Right lung (tissue), 2 donors: ENCODE measurements at regions not wholly inside any gene's neighbourhood (a gene's known extent, or its start where the extent isn't known, plus 50 kb on each side); places are given as distances from the start of the nearest gene placed in this dataset.
"Not testable (repeated sequence)": the region's sequence is repeated elsewhere in the genome, so short reads cannot be mapped to it uniquely, and the experiment has no call there.

ENCODE experiments used
- DNase-seq, 2 donors: peaks; one replicate each; pipeline ENCODE4 v3.0.0-alpha.2; 2013

DNA sequence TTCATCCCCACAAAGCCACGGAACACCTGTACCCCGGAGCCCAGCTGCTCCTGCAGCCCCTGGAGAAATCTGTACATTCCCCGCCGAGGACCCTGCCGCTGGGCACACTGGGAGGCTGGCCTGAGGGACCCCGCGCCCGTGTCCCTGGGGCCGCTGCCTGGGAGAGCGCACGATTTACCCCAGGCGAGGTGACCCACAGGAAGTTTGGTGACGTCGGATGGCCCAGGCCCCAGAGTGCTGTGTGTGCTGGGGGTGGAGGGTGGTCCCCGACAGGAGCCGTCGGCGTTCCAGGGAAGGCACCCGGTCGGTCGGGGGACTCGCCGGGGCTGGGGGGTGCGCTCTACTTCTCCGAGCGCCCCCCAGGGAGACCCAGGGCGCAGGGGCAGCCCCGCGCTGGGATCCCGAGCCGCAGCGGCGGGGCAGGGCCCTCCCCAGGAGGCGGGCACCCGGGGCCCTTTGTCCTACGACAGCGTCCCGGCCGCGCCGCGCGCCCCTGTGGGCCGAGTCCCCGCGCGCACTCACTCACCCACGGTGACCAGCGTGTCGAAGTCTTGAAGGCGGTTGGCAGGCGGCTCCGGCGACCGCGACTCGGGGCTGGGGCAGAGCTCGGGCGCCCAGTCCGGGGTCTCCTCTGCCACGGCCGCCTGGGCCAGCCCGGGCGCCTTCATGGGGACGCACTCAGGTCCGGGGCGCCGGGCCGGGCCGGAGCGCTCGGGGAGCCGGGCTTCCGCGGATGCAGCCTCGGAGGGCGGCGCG lies 206.4 kb upstream of the PRKX start:
- DNase-seq: not testable (repeated sequence)

DNA sequence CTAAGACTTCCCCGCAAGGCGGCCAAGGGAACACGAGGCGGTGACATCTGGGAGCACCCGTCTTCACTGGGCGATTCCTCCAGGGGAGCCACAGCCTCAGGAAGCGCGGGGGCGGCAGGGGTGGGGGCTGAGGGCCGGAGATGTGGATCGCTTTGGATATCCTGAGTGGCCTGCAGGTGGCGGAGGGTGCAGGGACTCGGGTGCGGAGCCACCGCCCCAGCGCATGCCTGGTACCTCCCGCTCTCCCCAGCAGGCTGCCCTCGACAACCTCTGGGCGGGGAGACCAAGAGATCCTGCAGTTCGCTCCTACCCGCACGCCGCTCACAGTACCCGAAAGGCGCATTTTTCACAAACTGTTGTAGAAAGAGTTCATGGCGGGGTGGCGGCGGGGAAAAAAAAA lies 201.4 kb upstream of the PRKX start:
- not testable (repeated sequence) for DNase-seq

DNA sequence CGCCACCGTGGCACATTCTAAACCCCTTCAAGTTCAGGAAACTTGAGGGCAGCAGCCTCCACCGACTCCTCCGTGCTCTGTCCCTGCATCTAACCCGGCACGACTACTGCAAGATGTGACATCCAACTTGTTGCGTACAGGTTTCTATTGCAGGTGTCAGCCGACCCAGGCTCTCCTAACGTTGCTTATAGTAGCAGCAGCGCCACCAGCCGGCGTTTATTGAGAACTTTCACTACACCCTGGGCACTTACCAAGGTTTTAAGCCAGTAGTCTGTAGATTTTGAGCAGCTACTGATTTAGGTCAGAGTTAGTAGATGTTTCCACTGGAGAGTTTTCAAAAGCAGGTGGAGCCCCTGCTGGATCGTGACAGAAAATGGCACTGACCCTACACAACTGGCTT lies 200.6 kb upstream of the PRKX start:
- not testable (repeated sequence) for DNase-seq

DNA sequence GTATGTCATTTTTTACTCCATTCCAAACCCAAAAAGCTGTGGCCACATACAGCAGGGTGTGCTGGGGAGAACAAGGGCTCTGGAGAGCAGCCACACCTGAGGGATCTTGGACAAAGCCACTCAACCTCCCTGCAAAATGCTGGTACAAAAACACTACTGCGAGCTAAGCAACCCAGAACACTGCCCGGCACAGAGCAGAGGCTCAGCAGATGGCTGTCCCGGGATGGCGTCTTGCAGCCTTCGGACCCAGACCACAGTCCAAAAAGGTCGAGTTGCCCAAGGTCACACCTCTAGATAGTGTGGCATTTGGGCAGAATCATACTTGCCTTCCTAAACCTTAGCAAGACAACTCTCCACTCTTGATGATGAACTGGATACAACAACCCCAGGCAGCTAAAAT lies 197.6 kb upstream of the PRKX start:
- not testable (repeated sequence) for DNase-seq

DNA sequence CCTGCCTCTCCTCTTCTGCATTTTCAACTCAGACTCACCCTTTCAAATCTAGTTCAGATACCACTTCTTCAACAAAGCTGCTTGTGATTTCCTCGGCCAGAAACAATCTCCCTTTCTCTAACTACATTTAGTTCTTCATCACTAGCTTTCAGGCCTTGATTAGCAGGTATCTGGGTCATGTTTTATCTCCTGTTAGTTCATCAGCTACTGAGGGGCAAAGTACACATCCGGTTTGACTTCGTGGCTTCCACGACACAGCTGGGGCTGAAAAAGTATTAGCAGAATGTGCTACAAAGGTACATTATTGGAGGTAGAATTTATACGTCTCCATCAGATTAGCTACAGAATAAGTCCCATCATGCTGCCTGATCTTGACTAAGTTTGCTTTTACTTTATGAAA lies 197.2 kb upstream of the PRKX start:
- not testable (repeated sequence) for DNase-seq

DNA sequence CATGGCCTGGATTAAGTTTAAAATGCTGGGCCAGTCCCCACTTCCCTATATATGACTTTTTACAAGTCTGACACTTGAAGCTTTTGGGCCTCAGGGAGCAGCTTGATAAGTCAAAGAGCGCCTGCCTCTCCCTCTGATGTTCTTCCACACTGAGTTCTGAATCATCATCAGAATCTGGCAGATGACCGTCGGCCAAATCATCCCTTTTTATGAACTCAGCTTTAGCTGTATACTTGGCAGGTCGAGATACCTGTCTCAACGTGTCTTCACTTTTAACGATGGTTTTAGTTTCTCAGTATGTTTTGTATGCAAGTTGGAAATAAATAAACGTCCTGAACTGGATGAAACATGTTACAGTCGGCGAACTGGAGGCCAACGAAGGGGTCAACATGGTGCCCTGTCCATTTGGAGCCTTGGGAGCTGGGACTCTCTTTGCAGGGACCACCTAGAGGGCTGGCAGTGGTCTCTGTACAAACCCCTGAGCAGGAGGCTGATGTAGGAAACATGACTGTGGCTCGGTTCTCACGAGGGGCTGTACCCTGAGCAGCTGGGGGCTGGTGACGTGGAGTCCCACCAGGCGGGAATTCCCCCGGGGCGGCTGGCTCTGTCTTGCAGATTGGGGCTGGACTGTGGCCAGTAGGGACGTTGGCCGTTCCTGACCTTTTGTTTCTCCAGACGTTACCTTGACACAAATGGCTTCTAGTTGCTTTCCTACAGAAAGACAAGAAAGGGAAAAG lies 192.2 kb upstream of the PRKX start:
- not testable (repeated sequence) for DNase-seq

DNA sequence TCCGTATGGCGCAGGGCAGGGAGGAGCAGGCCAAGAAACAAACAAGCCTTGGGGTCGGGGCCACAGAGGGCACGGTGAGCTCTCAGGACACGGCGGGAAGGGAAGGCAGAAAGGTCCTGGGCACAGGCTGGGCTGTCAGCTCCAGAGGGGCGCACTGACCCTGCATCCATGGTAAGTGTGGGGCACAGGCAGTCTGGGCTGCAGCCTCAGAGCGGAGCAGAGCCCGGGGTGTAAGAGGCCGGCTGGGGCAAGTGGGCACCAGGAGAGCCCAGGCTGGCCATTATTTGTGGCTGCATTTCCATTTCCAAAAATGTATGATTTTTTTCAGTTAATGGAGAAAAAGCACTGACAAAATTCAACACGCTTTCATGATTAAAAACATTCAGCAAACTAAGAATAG lies 188.8 kb upstream of the PRKX start:
- DNase-seq: not testable (repeated sequence)

DNA sequence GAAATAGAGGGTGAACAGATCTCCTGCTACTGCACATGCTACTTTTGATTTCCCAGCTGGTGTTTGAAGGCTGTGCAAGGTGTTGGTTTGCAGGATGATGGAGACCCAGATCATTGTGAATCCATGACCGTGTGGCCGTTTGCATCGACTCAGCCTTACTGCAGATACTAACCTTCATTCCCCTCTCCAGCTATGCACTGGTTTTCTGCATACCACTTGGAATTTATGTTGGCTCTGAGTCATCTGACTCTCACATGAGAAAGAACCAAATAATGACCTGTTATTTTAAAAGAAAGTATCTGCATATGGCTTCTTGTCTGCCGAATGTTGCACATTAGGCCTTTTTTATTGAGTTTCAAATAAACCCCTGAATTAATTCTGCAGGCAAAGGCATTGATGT lies 183.3 kb upstream of the PRKX start:
- DNase-seq: not testable (repeated sequence)

DNA sequence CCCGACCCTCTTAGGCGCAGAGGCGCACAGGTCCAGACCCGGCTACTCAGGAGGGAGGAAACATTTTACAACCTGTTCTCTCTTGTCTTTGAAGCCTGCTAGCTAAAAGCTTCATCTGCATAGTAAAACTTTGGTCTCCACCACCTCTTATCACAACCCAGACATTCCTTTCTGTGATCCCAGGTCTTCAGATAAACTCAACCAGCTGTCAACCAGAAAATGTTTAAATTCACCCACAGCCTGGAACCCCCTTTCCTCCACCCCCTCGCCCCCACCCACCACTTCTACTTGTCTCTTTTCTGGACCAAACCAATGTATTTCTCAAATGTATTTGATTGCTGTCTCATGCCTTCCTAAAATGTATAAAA lies 169.1 kb upstream of the PRKX start:
- DNase-seq: not testable (repeated sequence)

DNA sequence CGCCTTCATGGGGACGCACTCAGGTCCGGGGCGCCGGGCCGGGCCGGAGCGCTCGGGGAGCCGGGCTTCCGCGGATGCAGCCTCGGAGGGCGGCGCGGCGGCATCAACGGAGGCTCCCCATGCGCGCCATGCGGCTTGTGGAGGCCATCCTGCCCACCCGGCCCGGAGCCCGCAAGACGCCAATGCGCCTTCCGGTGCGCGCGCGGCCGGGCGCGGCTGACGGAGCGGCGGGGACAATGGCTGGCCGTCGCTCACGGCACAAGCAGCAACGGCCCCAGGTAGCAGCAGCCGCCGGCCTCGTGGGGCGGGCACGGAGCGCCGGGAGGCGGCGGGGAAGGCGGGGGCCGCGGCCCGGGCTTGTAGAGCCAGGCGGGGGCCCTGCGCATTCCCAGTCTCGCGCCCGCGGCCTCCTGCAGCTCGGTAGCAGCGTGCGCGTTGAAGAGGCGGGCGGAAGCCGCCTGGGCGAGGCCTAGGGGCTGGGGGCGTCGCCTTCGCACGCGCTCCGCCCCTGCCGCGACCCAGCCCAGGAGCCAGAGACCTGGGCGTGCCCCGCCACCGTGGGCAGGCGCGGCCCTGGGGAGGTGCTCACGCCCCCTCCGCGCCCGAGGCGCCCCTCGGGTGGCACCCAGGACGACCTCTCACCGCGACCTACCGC lies 168.6 kb upstream of the PRKX start:
- not testable (repeated sequence) for DNase-seq

DNA sequence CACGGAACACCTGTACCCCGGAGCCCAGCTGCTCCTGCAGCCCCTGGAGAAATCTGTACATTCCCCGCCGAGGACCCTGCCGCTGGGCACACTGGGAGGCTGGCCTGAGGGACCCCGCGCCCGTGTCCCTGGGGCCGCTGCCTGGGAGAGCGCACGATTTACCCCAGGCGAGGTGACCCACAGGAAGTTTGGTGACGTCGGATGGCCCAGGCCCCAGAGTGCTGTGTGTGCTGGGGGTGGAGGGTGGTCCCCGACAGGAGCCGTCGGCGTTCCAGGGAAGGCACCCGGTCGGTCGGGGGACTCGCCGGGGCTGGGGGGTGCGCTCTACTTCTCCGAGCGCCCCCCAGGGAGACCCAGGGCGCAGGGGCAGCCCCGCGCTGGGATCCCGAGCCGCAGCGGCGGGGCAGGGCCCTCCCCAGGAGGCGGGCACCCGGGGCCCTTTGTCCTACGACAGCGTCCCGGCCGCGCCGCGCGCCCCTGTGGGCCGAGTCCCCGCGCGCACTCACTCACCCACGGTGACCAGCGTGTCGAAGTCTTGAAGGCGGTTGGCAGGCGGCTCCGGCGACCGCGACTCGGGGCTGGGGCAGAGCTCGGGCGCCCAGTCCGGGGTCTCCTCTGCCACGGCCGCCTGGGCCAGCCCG lies 167.9 kb upstream of the PRKX start:
- DNase-seq: not testable (repeated sequence)

DNA sequence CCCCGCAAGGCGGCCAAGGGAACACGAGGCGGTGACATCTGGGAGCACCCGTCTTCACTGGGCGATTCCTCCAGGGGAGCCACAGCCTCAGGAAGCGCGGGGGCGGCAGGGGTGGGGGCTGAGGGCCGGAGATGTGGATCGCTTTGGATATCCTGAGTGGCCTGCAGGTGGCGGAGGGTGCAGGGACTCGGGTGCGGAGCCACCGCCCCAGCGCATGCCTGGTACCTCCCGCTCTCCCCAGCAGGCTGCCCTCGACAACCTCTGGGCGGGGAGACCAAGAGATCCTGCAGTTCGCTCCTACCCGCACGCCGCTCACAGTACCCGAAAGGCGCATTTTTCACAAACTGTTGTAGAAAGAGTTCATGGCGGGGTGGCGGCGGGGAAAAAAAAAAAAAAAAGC lies 162.9 kb upstream of the PRKX start:
- not testable (repeated sequence) for DNase-seq

DNA sequence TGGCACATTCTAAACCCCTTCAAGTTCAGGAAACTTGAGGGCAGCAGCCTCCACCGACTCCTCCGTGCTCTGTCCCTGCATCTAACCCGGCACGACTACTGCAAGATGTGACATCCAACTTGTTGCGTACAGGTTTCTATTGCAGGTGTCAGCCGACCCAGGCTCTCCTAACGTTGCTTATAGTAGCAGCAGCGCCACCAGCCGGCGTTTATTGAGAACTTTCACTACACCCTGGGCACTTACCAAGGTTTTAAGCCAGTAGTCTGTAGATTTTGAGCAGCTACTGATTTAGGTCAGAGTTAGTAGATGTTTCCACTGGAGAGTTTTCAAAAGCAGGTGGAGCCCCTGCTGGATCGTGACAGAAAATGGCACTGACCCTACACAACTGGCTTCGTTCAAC lies 162.2 kb upstream of the PRKX start:
- DNase-seq: not testable (repeated sequence)

DNA sequence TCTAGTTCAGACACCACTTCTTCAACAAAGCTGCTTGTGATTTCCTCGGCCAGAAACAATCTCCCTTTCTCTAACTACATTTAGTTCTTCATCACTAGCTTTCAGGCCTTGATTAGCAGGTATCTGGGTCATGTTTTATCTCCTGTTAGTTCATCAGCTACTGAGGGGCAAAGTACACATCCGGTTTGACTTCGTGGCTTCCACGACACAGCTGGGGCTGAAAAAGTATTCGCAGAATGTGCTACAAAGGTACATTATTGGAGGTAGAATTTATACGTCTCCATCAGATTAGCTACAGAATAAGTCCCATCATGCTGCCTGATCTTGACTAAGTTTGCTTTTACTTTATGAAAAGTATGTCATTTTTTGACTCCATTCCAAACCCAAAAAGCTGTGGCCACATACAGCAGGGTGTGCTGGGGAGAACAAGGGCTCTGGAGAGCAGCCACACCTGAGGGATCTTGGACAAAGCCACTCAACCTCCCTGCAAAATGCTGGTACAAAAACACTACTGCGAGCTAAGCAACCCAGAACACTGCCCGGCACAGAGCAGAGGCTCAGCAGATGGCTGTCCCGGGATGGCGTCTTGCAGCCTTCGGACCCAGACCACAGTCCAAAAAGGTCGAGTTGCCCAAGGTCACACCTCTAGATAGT lies 158.9 kb upstream of the PRKX start:
- not testable (repeated sequence) for DNase-seq

DNA sequence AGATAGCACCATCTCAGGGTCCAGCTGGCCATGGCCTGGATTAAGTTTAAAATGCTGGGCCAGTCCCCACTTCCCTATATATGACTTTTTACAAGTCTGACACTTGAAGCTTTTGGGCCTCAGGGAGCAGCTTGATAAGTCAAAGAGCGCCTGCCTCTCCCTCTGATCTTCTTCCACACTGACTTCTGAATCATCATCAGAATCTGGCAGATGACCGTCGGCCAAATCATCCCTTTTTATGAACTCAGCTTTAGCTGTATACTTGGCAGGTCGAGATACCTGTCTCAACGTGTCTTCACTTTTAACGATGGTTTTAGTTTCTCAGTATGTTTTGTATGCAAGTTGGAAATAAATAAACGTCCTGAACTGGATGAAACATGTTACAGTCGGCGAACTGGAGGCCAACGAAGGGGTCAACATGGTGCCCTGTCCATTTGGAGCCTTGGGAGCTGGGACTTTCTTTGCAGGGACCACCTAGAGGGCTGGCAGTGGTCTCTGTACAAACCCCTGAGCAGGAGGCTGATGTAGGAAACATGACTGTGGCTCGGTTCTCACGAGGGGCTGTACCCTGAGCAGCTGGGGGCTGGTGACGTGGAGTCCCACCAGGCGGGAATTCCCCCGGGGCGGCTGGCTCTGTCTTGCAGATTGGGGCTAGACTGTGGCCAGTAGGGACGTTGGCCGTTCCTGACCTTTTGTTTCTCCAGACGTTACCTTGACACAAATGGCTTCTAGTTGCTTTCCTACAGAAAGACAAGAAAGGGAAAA lies 153.8 kb upstream of the PRKX start:
- not testable (repeated sequence) for DNase-seq

DNA sequence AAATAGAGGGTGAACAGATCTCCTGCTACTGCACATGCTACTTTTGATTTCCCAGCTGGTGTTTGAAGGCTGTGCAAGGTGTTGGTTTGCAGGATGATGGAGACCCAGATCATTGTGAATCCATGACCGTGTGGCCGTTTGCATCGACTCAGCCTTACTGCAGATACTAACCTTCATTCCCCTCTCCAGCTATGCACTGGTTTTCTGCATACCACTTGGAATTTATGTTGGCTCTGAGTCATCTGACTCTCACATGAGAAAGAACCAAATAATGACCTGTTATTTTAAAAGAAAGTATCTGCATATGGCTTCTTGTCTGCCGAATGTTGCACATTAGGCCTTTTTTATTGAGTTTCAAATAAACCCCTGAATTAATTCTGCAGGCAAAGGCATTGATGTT lies 144.9 kb upstream of the PRKX start:
- DNase-seq: not testable (repeated sequence)

DNA sequence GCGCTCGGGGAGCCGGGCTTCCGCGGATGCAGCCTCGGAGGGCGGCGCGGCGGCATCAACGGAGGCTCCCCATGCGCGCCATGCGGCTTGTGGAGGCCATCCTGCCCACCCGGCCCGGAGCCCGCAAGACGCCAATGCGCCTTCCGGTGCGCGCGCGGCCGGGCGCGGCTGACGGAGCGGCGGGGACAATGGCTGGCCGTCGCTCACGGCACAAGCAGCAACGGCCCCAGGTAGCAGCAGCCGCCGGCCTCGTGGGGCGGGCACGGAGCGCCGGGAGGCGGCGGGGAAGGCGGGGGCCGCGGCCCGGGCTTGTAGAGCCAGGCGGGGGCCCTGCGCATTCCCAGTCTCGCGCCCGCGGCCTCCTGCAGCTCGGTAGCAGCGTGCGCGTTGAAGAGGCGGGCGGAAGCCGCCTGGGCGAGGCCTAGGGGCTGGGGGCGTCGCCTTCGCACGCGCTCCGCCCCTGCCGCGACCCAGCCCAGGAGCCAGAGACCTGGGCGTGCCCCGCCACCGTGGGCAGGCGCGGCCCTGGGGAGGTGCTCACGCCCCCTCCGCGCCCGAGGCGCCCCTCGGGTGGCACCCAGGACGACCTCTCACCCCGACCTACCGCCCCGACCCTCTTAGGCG lies 130.2 kb upstream of the PRKX start:
- not testable (repeated sequence) for DNase-seq

DNA sequence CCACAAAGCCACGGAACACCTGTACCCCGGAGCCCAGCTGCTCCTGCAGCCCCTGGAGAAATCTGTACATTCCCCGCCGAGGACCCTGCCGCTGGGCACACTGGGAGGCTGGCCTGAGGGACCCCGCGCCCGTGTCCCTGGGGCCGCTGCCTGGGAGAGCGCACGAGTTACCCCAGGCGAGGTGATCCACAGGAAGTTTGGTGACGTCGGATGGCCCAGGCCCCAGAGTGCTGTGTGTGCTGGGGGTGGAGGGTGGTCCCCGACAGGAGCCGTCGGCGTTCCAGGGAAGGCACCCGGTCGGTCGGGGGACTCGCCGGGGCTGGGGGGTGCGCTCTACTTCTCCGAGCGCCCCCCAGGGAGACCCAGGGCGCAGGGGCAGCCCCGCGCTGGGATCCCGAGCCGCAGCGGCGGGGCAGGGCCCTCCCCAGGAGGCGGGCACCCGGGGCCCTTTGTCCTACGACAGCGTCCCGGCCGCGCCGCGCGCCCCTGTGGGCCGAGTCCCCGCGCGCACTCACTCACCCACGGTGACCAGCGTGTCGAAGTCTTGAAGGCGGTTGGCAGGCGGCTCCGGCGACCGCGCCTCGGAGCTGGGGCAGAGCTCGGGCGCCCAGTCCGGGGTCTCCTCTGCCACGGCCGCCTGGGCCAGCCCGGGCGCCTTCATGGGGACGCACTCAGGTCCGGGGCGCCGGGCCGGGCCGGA lies 129.5 kb upstream of the PRKX start:
- not testable (repeated sequence) for DNase-seq

DNA sequence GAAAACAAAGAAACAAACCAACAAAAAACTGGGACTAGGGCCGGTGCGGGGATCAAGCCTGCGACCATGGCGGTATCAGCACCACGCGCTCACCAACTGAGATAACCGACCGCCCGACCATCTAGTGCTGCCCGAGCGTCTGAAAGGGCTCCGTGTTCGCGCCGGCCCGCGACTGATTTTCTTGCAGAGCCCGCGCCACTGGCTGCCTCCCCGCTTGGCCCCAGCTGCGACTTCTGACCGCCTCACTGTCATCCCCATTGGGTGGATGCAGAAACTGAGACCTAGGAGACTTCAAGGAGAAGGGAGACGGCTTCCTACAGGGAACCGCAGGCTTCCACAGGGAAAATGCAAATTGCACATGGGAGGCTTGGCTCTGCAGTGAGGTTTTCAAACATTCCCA lies 125.3 kb upstream of the PRKX start:
- not testable (repeated sequence) for DNase-seq
